GM12878 (cell line): ENCODE measurements at regions not wholly inside any gene's neighbourhood (a gene's known extent, or its start where the extent isn't known, plus 50 kb on each side); places are given as distances from the start of the nearest gene placed in this dataset.

Source experiments
- HDAC6 ChIP-seq: fragments of 200-600 bp; sonication (generic); IDR thresholded peaks from one replicate; pipeline ENCODE4 v1.8.0; 2017; ENCODE audit warnings: antibody characterized with exemption; ENCODE audit not compliant: unreplicated experiment
- IKZF1 ChIP-seq: fragments of 450-650 bp; conservative IDR thresholded peaks from 2 replicates; pipeline ENCODE4 v1.6.1; 2017; ENCODE audit warnings: antibody characterized with exemption, mild to moderate bottlenecking
- MXI1 ChIP-seq: fragments of 150-350 bp; IDR thresholded peaks from 2 replicates; pipeline ENCODE4 v1.6.1; 2011; ENCODE audit warnings: low read depth, mild to moderate bottlenecking, inconsistent platforms, low read length, improper control_type of control experiment
- POLR2A ChIP-seq: IDR thresholded peaks from 2 replicates; pipeline ENCODE4 v1.6.1; 2011; ENCODE audit warnings: low read depth, mild to moderate bottlenecking, low read length
- RAD21 ChIP-seq: IDR thresholded peaks from 2 replicates; pipeline ENCODE4 v1.6.1; 2011; ENCODE audit warnings: mild to moderate bottlenecking, low read depth, low read length, moderate library complexity; ENCODE audit not compliant: insufficient read depth
- TF ChIP-seq, protein P1 (sequence below), 3 experiments: IDR thresholded peaks in 2 of 3; conservative IDR thresholded peaks in 1 of 3; 2 replicates each; pipeline ENCODE4 v1.5.1; 2011; ENCODE audit warnings: low read depth in 3 of 3, low read length in 3 of 3, mild to moderate bottlenecking in 3 of 3, control low read depth in 2 of 3, moderate library complexity in 2 of 3, inconsistent platforms in 1 of 3, mixed read lengths in 1 of 3; ENCODE audit not compliant: control insufficient read depth in 2 of 3, insufficient read depth in 1 of 3; ENCODE audit errors: extremely low read depth in 1 of 3
- TF ChIP-seq, protein P2 (sequence below): fragments of 150-350 bp; IDR thresholded peaks from 2 replicates; pipeline ENCODE4 v1.6.1; 2016; ENCODE audit warnings: low read depth, low read length
- TF ChIP-seq, protein P3 (sequence below): IDR thresholded peaks from 2 replicates; pipeline ENCODE4 v1.6.1; 2012; ENCODE audit warnings: low read depth, low read length, improper control_type of control experiment

DNA sequence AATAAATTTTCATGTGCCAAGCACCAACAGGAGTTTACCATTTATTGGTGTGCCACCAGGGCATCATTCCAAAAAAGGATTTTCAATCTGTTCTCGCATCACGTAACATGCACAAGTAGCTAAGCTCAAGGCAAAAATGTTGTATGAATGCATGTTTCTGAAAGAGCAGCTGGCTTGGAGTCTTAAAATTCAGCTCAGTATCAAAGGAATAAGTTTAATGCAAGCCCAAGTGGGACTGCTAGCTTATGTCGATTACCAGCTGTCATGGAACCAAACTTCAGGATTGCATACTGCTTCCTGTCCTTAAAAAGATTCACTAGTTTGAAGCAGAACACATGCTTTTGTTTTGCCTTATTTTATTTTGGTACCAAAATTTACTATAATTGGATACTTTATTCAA, 437.0 kb downstream of the FSCB start:
- TF ChIP-seq HDAC6 (no peak), POLR2A (no peak), RAD21 (no peak), MXI1 (no peak), IKZF1 (no peak)
- TF ChIP-seq, protein P1, sequence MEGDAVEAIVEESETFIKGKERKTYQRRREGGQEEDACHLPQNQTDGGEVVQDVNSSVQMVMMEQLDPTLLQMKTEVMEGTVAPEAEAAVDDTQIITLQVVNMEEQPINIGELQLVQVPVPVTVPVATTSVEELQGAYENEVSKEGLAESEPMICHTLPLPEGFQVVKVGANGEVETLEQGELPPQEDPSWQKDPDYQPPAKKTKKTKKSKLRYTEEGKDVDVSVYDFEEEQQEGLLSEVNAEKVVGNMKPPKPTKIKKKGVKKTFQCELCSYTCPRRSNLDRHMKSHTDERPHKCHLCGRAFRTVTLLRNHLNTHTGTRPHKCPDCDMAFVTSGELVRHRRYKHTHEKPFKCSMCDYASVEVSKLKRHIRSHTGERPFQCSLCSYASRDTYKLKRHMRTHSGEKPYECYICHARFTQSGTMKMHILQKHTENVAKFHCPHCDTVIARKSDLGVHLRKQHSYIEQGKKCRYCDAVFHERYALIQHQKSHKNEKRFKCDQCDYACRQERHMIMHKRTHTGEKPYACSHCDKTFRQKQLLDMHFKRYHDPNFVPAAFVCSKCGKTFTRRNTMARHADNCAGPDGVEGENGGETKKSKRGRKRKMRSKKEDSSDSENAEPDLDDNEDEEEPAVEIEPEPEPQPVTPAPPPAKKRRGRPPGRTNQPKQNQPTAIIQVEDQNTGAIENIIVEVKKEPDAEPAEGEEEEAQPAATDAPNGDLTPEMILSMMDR (IDR thresholded peaks at IDR 0.05 in 2 of 3, conservative IDR thresholded peaks at IDR 0.05 in 1 of 3; ENCODE audit: control insufficient read depth in 2 of 3, extremely low read depth in 1 of 3, insufficient read depth in 1 of 3, low read depth in 3 of 3, low read length in 3 of 3): no peak
- TF ChIP-seq, protein P2, sequence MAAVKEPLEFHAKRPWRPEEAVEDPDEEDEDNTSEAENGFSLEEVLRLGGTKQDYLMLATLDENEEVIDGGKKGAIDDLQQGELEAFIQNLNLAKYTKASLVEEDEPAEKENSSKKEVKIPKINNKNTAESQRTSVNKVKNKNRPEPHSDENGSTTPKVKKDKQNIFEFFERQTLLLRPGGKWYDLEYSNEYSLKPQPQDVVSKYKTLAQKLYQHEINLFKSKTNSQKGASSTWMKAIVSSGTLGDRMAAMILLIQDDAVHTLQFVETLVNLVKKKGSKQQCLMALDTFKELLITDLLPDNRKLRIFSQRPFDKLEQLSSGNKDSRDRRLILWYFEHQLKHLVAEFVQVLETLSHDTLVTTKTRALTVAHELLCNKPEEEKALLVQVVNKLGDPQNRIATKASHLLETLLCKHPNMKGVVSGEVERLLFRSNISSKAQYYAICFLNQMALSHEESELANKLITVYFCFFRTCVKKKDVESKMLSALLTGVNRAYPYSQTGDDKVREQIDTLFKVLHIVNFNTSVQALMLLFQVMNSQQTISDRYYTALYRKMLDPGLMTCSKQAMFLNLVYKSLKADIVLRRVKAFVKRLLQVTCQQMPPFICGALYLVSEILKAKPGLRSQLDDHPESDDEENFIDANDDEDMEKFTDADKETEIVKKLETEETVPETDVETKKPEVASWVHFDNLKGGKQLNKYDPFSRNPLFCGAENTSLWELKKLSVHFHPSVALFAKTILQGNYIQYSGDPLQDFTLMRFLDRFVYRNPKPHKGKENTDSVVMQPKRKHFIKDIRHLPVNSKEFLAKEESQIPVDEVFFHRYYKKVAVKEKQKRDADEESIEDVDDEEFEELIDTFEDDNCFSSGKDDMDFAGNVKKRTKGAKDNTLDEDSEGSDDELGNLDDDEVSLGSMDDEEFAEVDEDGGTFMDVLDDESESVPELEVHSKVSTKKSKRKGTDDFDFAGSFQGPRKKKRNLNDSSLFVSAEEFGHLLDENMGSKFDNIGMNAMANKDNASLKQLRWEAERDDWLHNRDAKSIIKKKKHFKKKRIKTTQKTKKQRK: no peak
- TF ChIP-seq, protein P3, sequence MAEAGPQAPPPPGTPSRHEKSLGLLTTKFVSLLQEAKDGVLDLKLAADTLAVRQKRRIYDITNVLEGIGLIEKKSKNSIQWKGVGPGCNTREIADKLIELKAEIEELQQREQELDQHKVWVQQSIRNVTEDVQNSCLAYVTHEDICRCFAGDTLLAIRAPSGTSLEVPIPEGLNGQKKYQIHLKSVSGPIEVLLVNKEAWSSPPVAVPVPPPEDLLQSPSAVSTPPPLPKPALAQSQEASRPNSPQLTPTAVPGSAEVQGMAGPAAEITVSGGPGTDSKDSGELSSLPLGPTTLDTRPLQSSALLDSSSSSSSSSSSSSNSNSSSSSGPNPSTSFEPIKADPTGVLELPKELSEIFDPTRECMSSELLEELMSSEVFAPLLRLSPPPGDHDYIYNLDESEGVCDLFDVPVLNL: no peak
